GM23338 (cell line): ENCODE measurements at regions not wholly inside any gene's neighbourhood (a gene's known extent, or its start where the extent isn't known, plus 50 kb on each side); places are given as distances from the start of the nearest gene placed in this dataset.

Source experiments
- ATAC-seq: fragments of 200-7000 bp; cut with Tn5 transposase; 3 replicates; pipeline ENCODE4 v1.9.1; 2020
- DNase-seq: peaks from one replicate; pipeline ENCODE4 v3.0.0-alpha.2; 2015; ENCODE audit warnings: low spot score
- H2AFZ ChIP-seq: fragments of 200-600 bp; sonication (generic); 2 replicates; pipeline ENCODE4 v1.8.0; 2016; ENCODE audit warnings: antibody characterized with exemption, mild to moderate bottlenecking, moderate library complexity
- H3F3A ChIP-seq: fragments of 200-600 bp; sonication (generic); replicated peaks from 2 replicates; pipeline ENCODE4 v1.8.0; 2017; ENCODE audit warnings: antibody characterized with exemption, mixed run types, low read depth
- H3K27ac ChIP-seq: fragments of 200-600 bp; sonication (generic); 2 replicates; pipeline ENCODE4 v1.6.1; 2016; ENCODE audit warnings: low read depth
- H3K27me3 ChIP-seq: fragments of 200-600 bp; sonication (generic); 2 replicates; pipeline ENCODE4 v1.8.0; 2016; ENCODE audit warnings: mild to moderate bottlenecking, mixed run types, moderate library complexity; ENCODE audit not compliant: insufficient read depth
- H3K36me3 ChIP-seq: fragments of 200-600 bp; sonication (generic); 2 replicates; pipeline ENCODE4 v1.8.0; 2016; ENCODE audit warnings: mild to moderate bottlenecking; ENCODE audit not compliant: insufficient read depth
- H3K4me1 ChIP-seq: fragments of 200-600 bp; sonication (generic); 2 replicates; pipeline ENCODE4 v1.8.0; 2016; ENCODE audit warnings: mild to moderate bottlenecking, moderate library complexity; ENCODE audit not compliant: insufficient read depth
- H3K4me2 ChIP-seq: fragments of 200-600 bp; sonication (generic); 2 replicates; pipeline ENCODE4 v1.7.1; 2017; ENCODE audit warnings: mixed run types
- H3K4me3 ChIP-seq: fragments of 200-600 bp; sonication (generic); 2 replicates; pipeline ENCODE4 v1.6.1; 2016; ENCODE audit warnings: mixed run types
- H3K79me2 ChIP-seq: fragments of 200-600 bp; sonication (generic); replicated peaks from 2 replicates; pipeline ENCODE4 v1.8.0; 2017; ENCODE audit warnings: mild to moderate bottlenecking; ENCODE audit not compliant: insufficient read depth
- H3K9me2 ChIP-seq: fragments of 200-600 bp; sonication (generic); 2 replicates; pipeline ENCODE4 v1.8.0; 2017; ENCODE audit not compliant: insufficient read depth
- H4K20me1 ChIP-seq: fragments of 200-600 bp; sonication (generic); replicated peaks from 2 replicates; pipeline ENCODE4 v1.8.0; 2017; ENCODE audit warnings: mild to moderate bottlenecking; ENCODE audit not compliant: insufficient read depth
- H3K27ac Mint-ChIP-seq: 2 replicates; pipeline ENCODE4 v1.8.0; 2020; ENCODE audit warnings: inconsistent platforms, mild to moderate bottlenecking, moderate library complexity, mixed read lengths
- H3K27me3 Mint-ChIP-seq: 3 replicates; pipeline ENCODE4 v1.8.0; 2022; ENCODE audit warnings: low read depth, mild to moderate bottlenecking, moderate library complexity, mixed read lengths, inconsistent platforms; ENCODE audit not compliant: insufficient read depth, poor library complexity
- H3K36me3 Mint-ChIP-seq: 3 replicates; pipeline ENCODE4 v1.8.0; 2021; ENCODE audit warnings: low read depth, mild to moderate bottlenecking, inconsistent platforms, moderate library complexity, mixed read lengths
- H3K4me1 Mint-ChIP-seq: 3 replicates; pipeline ENCODE4 v1.8.0; 2020; ENCODE audit warnings: mild to moderate bottlenecking, inconsistent platforms, mixed read lengths
- H3K4me3 Mint-ChIP-seq: 3 replicates; pipeline ENCODE4 v1.8.0; 2021; ENCODE audit warnings: moderate library complexity, mild to moderate bottlenecking, inconsistent platforms, mixed read lengths
- H3K9me3 Mint-ChIP-seq: 3 replicates; pipeline ENCODE4 v1.8.0; 2020; ENCODE audit warnings: moderate library complexity, mild to moderate bottlenecking, inconsistent platforms, mixed read lengths
- CREB1 ChIP-seq: fragments of 250-450 bp; sonication (Bioruptor Pico); IDR thresholded peaks from 2 replicates; pipeline ENCODE4 v1.5.0; 2020; ENCODE audit warnings: low read depth, mild to moderate bottlenecking, moderate library complexity
- EZH2 ChIP-seq: fragments of 200-600 bp; sonication (generic); IDR thresholded peaks from one replicate; pipeline ENCODE4 v1.8.0; 2017; ENCODE audit warnings: antibody characterized with exemption, mild to moderate bottlenecking, low read depth; ENCODE audit not compliant: unreplicated experiment
- EZH2phosphoT487 ChIP-seq: fragments of 200-600 bp; sonication (generic); IDR thresholded peaks from one replicate; pipeline ENCODE4 v1.8.1; 2018; ENCODE audit warnings: antibody characterized with exemption; ENCODE audit not compliant: unreplicated experiment
- JUNB ChIP-seq: IDR thresholded peaks from one replicate; pipeline ENCODE4 v1.6.1; 2016; ENCODE audit warnings: antibody characterized with exemption; ENCODE audit not compliant: unreplicated experiment
- NANOG ChIP-seq: IDR thresholded peaks from 2 replicates; pipeline ENCODE4 v1.6.1; 2016; ENCODE audit warnings: antibody characterized with exemption, borderline replicate concordance
- POLR2AphosphoS5 ChIP-seq: IDR thresholded peaks from 2 replicates; pipeline ENCODE4 v1.6.1; 2016; ENCODE audit warnings: antibody characterized with exemption, low read depth
- STAT1 ChIP-seq: IDR thresholded peaks from one replicate; pipeline ENCODE4 v1.6.1; 2016; ENCODE audit warnings: antibody characterized with exemption; ENCODE audit not compliant: unreplicated experiment
- ZNF114 ChIP-seq: fragments of 250-450 bp; sonication (Bioruptor Pico); IDR thresholded peaks from 2 replicates; pipeline ENCODE4 v1.5.0; 2020; ENCODE audit warnings: mild to moderate bottlenecking, moderate library complexity
- TF ChIP-seq, protein P1 (sequence below): IDR thresholded peaks from one replicate; pipeline ENCODE4 v1.6.1; 2018; ENCODE audit warnings: antibody characterized with exemption; ENCODE audit not compliant: unreplicated experiment
- TF ChIP-seq, protein P2 (sequence below), 2 experiments: fragments of 200-600 bp in 1 of 2; sonication (generic) in 1 of 2; conservative IDR thresholded peaks; 2 replicates each; pipeline versions ENCODE4 v1.5.1 to v1.6.1; 2016 to 2017; ENCODE audit warnings: antibody characterized with exemption in 2 of 2, low read depth in 2 of 2, mild to moderate bottlenecking in 2 of 2, moderate library complexity in 1 of 2

DNA sequence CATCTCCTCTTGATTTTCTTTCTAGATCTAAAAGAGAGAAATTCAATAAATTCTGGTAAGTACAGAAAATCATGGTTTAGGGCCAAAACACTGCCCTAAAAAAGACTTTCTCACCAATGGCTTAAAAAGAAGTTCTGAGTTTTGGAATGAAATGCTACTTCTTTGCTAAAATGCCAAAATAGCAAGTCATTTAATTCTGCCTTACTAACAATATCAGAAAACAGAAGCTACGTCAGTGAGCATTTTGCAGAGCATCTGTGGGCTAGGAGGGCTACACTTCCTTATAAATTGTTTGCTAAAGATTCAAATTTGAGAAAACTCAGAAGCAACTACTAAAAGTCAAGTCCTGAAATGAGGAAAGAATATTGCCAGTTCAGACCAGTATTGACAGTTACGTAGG, 560.8 kb upstream of the CELF2 start:
- Mint-ChIP-seq H3K4me1 (peaks cover 3% of the 10 kb centered on the region; the same call in 1 of the 3 replicates), H3K4me3 (no peak overlapping the region), H3K27me3 (no peaks in the 10 kb centered on the region), H3K27ac (no peak overlapping the region), H3K36me3 (peaks cover 2% of the 10 kb centered on the region; the same call in 1 of the 3 replicates), H3K9me3 (peaks cover 5% of the 10 kb centered on the region; the same call in 2 of the 3 replicates)
- no peaks in the 10 kb centered on the region for H3K9me2 ChIP-seq
- H4K20me1 ChIP-seq: no peaks in the 10 kb centered on the region
- H3K4me3 ChIP-seq: no peak overlapping the region
- no peaks in the 10 kb centered on the region for H3K27me3 ChIP-seq
- H2AFZ ChIP-seq: no peak overlapping the region
- no peak overlapping the region for H3K4me2 ChIP-seq
- no peaks in the 10 kb centered on the region for H3F3A ChIP-seq
- no peak overlapping the region for H3K27ac ChIP-seq
- no peaks in the 10 kb centered on the region for H3K4me1 ChIP-seq
- no peaks in the 10 kb centered on the region for H3K36me3 ChIP-seq
- DNase-seq (no peak), ATAC-seq (no peak)
- TF ChIP-seq ZNF114 (no peak), CREB1 (CRISPR knock-in tag) (no peak), STAT1 (no peak), POLR2AphosphoS5 (no peak), EZH2phosphoT487 (no peak), JUNB (no peak), NANOG (no peak), EZH2 (no peak)
- TF ChIP-seq, protein P1, sequence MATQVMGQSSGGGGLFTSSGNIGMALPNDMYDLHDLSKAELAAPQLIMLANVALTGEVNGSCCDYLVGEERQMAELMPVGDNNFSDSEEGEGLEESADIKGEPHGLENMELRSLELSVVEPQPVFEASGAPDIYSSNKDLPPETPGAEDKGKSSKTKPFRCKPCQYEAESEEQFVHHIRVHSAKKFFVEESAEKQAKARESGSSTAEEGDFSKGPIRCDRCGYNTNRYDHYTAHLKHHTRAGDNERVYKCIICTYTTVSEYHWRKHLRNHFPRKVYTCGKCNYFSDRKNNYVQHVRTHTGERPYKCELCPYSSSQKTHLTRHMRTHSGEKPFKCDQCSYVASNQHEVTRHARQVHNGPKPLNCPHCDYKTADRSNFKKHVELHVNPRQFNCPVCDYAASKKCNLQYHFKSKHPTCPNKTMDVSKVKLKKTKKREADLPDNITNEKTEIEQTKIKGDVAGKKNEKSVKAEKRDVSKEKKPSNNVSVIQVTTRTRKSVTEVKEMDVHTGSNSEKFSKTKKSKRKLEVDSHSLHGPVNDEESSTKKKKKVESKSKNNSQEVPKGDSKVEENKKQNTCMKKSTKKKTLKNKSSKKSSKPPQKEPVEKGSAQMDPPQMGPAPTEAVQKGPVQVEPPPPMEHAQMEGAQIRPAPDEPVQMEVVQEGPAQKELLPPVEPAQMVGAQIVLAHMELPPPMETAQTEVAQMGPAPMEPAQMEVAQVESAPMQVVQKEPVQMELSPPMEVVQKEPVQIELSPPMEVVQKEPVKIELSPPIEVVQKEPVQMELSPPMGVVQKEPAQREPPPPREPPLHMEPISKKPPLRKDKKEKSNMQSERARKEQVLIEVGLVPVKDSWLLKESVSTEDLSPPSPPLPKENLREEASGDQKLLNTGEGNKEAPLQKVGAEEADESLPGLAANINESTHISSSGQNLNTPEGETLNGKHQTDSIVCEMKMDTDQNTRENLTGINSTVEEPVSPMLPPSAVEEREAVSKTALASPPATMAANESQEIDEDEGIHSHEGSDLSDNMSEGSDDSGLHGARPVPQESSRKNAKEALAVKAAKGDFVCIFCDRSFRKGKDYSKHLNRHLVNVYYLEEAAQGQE: no peak
- TF ChIP-seq, protein P2, sequence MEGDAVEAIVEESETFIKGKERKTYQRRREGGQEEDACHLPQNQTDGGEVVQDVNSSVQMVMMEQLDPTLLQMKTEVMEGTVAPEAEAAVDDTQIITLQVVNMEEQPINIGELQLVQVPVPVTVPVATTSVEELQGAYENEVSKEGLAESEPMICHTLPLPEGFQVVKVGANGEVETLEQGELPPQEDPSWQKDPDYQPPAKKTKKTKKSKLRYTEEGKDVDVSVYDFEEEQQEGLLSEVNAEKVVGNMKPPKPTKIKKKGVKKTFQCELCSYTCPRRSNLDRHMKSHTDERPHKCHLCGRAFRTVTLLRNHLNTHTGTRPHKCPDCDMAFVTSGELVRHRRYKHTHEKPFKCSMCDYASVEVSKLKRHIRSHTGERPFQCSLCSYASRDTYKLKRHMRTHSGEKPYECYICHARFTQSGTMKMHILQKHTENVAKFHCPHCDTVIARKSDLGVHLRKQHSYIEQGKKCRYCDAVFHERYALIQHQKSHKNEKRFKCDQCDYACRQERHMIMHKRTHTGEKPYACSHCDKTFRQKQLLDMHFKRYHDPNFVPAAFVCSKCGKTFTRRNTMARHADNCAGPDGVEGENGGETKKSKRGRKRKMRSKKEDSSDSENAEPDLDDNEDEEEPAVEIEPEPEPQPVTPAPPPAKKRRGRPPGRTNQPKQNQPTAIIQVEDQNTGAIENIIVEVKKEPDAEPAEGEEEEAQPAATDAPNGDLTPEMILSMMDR (conservative IDR thresholded peaks at IDR 0.05; ENCODE audit: low read depth in 2 of 2): no peak
- H3K79me2 ChIP-seq: no peaks in the 10 kb centered on the region

GRCh38 chr10:10460451-10460850, 557.2 kb upstream of the CELF2 start:
- ATAC-seq (no peak), DNase-seq (no peak)
- no peak overlapping the region for H3K4me3 ChIP-seq
- Mint-ChIP-seq H3K9me3 (no peaks in the 10 kb centered on the region), H3K27me3 (no peaks in the 10 kb centered on the region), H3K36me3 (no peaks in the 10 kb centered on the region), H3K27ac (no peak overlapping the region), H3K4me1 (peaks cover 10% of the 10 kb centered on the region), H3K4me3 (no peak overlapping the region)
- H3K4me1 ChIP-seq: no peaks in the 10 kb centered on the region
- H3K9me2 ChIP-seq: no peaks in the 10 kb centered on the region
- H3K27ac ChIP-seq: no peak overlapping the region
- H3K36me3 ChIP-seq: no peaks in the 10 kb centered on the region
- no peaks in the 10 kb centered on the region for H4K20me1 ChIP-seq
- no peak overlapping the region for H2AFZ ChIP-seq
- TF ChIP-seq POLR2AphosphoS5 (no peak), ZNF114 (no peak), EZH2phosphoT487 (no peak)
- TF ChIP-seq, protein P2 (conservative IDR thresholded peaks at IDR 0.05; ENCODE audit: low read depth in 2 of 2): no peak
- H3K79me2 ChIP-seq: no peaks in the 10 kb centered on the region
- no peak overlapping the region for H3K4me2 ChIP-seq
- no peaks in the 10 kb centered on the region for H3F3A ChIP-seq
- H3K27me3 ChIP-seq: no peaks in the 10 kb centered on the region
